ENCODE measurements at regions not wholly inside any gene's neighbourhood (a gene's known extent, or its start where the extent isn't known, plus 50 kb on each side); places are given as distances from the start of the nearest gene placed in this dataset.

DNA sequence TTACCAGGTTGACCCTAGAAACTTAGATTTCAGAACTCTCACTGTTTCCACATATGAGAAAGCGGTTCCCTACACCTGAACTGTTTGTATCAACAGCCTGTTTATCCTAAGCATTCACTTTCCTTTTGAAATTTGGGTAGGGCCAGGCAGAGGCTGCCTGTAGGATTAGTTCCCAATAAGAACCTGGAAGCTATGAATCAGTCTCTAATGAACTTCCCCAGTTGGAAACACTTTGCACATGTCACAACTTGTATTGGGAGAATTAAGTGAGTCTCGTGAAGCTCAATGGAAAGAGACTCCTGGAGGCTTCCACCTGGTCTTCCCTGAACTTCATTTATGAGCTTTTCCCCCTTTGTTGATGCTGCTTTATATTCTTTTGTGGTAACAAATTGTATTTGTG is 486.6 kb upstream of the HS6ST1 start:
- DNase-seq = no peak

DNA sequence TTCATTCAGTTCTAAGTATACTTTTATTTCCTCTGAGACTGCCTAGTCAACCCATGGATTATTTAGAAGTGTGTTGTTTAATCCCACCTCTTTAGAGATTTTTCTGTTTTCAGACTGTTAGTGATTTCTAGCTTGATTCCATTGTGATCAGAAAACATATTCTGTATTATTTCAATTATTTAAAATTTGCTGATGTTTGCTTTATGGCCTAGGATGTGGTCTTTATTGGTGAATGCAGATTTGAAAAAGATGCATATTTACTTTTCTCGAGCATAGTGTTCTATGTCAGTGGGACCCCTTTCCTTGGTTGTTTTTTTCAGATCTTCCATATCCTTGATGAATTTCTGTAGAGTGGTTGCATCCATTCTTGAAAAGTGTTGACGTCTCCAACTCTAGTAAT is 487.2 kb upstream of the HS6ST1 start:
- no peak for DNase-seq

DNA sequence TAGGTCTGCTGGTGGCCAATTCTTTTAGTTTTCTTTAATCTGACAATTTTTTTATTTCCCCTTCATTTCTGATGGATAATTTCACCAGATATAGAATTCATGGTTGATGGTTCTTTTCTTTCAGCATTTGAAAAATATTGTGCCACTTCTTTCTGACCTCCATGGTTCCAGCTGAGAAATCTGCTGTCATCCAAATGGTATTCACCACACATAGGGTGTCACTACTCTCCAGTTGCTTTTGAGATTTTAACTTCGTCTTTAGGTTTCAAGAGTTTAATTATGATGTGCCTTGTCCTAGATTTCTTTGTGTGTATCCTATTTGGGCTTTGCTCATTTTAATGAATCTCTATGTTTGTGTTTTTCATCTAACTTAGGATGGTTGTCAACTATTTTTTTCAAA is 488.6 kb upstream of the HS6ST1 start:
- no peak for DNase-seq

DNA sequence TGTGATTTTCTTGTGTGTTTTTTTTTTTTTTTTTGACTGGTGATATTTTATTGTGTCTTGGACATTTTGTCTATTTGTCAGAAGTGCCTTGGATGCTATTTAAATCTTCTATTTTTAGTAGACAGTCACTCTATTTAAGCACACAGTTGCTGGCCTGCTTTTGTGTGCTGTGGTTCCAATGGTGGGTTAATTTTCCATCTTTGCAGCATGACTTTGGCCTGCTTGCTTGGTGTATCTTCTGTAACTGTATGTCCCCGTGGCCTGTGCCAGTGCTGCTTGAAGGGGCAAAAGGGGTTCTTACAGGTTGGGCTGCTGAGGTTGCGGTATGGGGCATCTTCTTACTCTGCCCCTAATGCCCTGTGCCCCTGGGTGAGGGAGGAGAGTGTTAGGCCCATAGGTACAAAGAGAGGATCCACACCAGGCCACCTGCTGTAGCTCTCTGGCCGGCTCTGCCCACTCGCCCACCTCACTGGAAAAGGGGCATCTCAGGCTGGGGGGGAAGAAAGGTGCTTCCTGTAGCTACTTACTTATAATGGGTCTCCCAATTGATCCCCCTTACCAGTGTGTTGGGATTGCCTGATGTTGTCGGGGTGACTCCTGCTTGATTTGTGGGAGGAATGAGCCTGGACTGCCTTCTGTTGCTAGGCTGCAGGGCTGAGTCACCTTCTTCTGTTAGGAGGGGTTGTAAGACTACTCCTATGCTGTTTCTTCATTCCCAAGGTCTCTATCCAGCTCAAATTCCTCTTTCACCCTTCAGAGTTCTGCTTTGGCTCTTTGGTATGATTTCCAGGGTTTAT is 490.0 kb upstream of the HS6ST1 start:
- DNase-seq = no peak

DNA sequence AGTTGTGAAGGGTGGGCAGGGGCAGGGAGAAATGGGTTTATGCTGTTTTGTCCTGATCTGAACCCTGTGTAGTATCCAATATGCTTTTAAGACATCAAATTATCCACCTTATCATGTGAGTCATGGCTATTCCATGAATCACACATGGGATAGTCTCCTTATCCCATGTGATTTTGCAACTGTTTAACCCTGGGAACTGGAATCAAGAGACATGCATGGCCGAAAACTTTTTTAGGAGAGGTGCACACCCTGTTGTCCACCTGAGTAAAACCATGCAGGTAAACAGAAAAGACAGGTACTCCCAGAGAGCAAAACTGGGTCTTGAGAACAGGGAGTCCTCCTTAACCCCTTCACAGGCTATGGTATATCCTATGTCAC is 490.6 kb upstream of the HS6ST1 start:
- no peak for DNase-seq

DNA sequence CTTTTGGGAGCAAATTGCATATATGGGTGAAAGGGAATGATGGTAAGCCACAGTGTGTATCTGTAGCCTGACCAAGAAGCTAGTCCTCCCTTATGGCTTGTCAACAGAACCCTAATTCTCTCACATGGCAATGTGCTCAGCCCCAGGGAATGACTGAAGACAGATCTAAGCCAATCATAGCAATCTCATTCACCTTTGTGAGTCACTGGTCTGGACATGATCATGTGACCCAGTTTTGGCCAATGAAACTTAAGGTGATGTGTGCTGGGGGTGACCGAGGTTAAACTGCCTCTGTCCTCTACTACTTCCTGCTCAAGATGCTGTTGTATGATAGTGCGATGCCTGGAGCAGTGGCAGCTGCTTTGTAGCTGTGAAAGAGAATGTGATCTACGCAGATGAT is 491.2 kb upstream of the HS6ST1 start:
- DNase-seq = no peak

DNA sequence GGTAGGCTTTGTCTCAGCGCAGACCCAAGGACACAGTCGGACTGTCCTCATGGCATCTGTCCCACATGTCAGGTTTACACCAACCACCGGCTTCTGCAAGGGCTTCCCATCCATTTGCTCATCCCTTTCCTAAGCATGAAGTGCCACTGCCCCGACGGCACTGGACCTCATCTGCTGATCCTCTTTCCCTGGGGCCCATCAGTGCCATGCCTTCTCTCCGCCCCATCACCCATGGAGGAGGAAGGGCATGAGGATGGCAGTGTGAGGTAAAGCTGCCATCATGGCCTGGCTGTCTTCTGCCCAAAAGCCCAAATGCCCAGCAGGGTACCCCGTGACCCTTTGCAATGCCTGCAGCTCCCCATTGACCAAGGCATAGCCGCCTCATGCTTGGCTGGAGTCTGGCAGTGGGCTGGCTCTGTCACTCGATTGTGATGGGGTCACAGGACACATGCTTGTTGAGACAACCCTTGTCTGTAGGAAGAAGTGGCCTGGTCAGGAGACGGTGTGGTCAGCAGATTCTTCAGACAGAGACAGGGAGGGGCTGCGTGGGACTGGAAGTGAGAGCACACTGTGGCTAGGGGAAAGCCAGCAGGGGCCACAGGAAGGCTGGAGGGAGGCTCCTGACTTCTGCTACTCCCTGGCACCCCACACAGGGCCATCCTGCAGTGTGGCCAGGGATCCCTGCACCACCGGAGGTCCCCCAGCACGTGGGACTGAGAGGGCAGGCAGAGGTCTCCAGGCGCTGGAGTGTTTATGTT is 493.7 kb upstream of the HS6ST1 start:
- no peak for DNase-seq

DNA sequence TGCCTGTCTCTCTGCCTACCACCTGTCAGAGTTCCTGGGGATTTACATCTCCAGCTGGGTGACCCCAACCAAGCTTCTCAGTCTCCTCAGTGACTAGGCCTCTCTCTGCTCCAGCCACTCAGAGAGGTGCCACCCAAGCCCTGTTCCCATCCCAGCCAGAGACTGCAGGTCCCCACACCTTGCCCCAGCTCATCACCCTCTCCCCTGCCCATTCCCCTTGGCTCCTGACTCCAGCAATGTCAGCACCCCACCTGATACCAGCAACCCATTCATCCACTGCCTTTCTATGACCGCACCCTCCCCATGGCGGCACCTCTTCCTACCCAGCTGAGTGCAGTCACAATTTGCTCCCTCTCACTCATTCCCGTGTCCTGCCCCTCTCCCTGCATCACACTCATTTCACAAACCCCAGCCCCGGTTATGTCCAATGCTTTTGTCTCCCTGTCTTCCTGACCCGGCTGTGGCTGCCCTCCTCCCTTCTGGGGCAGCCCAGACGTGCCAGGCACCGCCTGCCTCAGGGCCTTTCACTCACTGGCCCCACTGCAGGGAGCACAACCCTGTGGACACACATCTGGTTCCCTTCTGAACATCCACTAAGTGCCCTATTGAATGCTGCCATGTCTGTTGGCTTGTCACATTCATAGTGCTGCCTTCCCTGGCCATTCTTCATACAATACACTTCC is 494.8 kb upstream of the HS6ST1 start:
- DNase-seq = no peak

DNA sequence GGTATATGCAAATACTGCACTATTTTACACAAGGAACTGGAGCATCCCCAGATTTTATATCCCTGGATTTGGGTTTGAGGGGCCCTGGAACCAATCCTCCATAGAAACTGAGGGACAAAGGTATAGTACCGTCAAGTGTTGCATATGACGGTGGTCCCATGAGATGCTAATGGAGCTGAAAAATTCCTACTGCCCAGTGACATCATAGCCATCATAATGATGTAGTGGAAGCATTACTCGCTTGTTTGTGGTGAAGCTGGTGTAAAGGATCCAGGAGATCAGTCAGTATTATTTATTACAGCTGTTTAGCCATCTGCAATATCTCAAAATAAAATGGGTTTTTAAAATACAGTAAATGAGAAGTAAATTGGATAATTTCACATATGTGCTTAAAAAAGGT is 496.6 kb upstream of the HS6ST1 start:
- DNase-seq = no peak

DNA sequence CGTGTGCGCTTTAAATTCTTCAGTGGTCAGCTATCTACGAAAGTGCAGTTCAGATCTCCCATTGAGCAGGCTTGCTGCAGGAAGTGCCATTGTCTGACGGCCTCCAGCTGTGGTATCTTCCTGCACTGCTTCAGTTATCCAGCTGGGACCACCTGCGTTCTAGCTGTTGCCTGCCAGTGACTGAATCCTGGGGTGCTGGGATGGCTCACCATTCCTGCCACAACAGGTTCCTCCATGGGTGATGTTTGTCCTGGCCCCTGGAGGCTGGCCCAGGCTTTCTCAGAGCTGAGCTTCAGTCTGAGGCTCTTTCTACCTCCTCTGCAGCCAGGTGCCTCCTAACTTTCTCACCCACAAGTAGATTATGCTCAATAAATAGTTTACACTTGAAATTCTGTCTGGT is 498.5 kb upstream of the HS6ST1 start:
- no peak for DNase-seq

DNA sequence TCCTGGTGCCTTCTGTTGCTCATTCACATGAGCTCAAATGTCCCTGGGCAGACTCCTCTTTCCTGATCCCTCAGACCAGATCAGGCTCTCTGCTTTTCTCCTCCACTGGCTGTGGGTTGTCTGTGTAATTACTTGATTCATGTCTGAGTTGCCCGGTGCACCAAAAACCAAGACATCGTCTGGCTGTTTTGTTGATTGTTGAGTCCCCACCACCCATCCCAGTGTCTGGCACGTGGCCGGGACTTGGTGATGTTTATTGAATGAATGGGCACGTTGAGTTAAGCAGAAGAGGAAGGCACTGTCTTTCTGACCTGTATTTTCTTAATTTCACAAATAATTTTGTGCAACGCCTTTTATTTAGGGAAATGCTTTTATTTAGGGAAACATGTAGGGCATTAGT is 499.1 kb upstream of the HS6ST1 start:
- no peak for DNase-seq

DNA sequence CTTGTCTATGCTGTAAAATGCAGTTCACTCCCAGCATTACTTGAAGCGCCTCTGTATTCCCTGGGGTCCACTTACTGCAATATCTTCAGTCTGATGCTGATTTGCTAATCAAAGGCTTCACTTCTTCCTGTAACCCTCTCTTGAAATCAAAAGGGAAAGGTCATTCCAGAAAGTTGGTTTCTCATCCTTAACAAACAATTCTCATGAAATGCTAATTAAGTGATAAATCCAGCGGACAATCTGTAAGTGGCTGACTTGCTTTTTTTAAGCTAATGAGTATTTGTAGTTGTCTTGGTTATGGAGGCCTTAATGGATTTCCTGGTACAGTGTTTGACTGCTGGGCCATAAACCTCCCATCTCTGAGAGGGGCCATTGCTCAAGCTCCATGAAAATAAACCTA is 499.6 kb upstream of the HS6ST1 start:
- DNase-seq = no peak

DNA sequence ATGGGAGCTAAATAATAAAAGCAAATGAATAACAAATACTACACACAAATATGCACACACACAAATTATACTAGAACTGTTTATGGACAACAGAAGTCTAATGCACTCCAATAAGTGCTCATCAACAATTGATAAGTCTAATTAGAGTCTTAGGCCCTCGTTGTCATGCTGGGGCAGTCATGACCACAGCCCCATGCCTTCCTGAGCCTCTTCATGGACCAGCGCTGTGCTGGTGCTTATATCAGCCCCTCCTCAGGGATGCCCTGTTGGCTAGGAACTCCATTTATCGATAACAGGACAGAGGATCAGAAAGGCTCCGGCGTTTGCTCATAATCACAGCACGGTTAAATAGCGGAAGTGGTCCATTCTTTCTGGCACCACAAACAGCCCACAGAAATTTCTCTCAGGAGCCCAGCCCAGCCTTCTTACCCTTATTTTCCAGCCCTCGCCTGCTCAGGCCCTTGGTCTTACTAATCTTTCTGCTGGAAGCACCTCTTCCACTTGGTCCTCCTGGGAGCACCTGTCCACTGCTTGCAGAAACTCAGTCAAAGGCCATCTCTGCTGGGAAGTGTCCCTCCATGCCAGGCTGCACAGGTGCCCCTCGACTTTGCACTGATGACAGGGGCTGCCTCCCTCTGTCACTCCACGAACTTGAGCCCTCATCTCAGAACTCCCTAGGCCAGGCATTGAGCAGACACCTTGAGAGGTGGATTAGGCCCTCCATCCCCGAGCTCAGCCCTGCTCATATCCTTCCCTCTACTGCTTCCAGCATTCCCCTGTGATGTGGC is 500.2 kb upstream of the HS6ST1 start:
- no peak for DNase-seq

DNA sequence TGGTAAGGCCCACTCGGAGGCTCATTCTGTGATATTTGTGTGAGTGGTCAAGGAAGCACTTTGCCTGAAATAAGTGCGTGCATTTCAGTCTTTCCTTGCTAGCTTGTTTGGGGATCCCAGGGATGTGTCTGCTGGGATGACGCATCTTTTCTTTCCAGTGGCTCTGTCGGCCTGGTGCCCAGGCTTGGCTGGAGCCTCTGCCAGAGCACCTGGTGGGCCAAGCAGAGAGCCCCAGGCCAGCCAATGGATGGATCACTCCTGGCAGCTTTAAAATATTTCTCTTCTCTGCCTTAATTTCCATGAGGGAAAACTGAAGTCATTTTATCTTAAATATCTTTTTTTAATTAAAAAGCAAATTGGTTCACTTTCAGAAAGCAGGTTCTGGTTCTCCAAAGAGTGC is 501.8 kb upstream of the HS6ST1 start:
- no peak for DNase-seq

DNA sequence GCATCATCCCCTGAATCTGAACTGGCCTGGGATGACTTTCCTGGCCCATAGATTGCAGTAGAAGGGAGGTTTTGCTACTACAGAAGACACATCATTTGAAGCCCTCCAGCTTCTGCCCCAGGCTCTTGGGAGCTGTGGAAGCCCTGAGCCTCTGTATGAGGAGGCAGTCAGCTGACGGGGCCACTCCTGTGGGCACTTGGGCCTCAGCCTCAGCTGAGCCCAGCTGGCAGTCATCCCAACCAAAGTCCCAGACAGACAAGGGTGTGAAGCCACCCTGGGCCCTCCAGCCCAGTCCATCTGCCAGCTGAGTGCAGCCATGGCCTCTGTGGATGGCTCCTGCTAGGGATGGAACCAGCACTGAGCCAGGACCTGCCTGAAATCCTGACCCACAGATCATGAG is 502.3 kb upstream of the HS6ST1 start:
- DNase-seq = no peak

DNA sequence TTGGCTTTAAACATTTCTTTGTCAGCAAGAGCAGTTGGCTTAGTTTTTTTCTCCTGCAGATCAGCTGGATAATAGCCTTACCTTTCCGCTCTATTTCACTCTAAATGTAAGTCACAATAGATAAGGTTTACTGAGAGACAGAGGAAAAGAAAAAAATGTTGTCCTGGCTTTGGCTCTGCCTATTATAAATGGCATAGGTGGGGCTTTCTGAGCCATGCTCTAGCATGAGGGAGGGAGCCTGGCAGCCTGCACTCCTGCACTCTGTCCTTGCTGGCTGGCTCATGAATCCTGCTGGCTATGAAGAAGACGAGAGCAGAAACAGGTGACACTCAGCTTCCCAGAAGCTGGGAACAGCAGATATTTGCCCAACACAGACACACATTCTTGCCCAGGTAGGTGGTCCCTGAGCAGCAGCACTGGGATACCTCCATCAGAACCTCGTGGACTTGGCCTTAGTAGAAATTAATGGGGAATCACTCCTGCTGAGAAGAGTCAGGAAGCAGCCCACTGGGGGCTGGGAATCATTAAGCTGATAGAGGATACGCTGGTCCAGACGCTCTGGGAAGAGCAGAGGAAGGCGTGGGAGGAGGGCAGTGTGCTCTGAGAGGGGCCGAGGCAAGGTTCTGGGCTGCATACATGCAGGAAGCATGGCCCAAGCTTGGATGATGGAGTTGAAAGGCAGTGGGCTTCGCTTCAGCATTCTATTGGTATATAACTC is 514.4 kb upstream of the HS6ST1 start:
- no peak for DNase-seq

DNA sequence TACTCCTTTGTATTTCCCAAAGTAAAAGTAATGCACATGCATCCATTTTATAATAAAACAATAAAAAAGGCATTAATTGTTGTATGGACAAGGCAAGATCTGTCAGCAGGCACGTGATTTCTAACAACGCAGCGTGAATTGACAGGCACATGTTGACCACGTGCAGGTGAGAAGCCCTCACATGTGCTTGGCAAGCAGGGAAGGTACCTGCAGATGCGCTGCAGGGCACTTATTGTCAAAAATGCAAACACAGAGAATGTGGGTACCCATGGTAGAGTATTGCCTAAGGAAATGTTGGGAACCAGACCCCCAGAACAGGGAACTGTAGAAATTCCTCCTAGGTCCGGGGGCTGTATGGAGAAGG is 515.0 kb upstream of the HS6ST1 start:
- no peak for DNase-seq

DNA sequence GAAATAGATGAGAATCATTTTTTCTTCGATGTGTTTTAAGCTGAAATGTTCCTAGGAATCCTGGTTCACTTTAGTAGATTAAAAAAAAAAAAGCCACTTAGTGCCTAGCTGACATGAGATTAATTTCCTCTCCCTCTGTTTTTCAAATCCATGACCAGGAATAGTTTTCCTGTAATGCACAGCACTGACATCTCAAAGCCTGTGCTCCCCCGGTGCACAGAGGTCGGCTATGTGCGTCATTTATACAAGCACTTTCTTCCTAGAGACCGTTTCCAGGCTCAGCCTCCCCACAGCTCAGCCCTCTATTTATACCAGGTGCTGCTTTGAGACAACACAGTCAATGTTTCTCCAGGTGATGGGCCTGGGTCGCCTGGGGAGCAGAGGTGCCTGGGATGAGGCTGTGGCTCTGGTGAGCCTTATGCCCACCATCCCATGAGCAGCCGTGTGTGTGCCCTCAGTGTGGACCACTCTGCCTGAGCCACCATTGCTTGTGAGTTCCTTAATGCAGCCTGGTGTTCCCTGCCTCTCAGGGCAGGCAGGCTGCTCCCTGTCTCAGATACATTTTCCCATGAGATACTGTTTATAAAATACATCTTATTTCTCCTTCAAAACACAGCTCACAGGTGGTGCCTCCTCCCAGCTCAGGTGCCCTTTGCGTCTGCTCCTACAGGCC is 515.7 kb upstream of the HS6ST1 start:
- no peak for DNase-seq

DNA sequence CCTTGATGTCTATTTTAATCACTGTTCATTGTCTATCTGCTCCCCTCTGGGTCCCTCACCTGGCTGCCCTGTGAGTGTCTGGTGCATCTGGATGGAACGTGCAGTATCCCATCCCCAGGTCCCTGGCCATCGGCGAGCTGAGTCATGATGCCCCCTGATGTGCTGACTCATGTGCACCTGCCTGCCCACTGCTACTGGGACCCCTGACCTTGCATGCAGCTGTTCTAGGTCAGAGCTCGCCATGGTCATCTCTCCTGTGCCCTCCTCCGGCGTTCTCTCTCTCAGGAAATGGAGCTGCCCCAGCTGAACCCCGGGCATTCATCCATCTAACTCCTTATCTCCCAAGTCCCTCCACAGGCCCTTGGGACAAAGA is 516.2 kb upstream of the HS6ST1 start:
- no peak for DNase-seq

DNA sequence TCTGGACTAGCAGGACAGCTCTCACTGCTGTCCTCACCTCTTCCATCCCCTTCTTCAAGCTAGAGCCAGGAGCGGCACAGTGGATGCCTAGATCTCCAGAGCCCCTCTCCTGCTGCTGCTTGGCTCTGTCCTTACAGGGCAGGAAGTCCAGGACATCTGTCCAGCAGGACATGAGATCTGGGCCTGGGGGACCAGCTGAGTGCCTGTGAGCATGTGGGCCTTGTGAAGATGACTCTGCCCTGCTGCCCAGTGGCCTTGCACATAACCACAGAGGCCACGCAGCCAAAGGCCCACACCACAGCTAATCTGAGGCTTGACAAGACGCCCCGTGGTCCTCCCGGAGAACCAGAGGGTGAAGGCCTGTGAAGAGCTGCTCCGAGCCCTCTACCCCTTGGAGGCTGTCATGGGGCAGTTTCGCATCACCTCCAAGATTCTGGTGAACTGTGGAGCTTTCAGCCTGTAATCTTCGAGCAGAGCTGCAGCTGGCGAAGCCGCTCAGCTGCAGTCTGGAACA is 516.7 kb upstream of the HS6ST1 start:
- no peak for DNase-seq

DNA sequence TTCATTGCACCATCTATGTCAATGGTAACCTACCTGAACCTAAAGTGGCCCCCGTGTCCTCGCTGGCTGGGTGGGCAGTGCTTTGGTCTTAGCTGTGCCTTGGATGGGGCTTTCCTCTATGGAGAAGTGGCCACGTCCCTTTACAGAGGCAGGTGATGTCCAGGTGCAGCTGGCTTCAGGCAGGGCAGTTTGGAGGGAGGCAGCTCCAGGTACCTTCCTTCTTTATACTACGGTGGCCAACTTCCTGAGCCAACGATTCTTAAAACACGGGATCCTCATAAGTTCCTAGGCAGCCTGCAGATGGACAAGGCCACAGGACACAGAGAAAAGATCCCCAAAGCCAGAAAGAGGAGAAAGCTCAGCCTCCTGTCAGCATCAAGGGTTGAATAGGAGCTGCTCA is 517.3 kb upstream of the HS6ST1 start:
- no peak for DNase-seq

DNA sequence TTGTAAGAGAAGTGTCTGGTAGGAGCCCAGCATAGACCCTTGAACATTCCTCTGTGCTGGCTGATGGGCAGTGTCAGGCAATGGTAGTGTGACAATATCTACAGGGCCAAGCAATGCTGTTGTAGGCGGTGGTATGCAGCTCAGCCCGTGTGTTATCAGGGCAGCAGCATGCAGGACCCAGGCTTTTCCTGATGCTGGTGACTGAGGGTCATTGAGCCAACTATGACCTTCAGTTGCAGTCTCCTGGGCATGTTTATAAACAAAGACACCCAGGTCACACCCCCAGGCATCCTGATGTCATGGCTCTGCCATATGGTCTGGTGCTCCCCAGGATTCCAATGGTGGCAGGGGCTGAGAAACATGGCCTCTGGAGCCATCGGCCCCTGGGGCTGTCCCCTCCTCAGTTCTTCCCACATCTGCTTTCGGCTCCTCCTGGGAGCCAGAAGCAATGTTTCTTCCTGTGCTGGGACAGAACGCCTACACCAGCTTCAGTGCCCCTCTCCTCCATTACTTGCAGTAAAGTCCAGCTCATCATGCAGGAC is 518.0 kb upstream of the HS6ST1 start:
- DNase-seq = no peak

Measured in left hindlimb (tissue), 1 donor.